Astrocyte of the cerebellum (primary cell): ENCODE measurements at regions not wholly inside any gene's neighbourhood (a gene's known extent, or its start where the extent isn't known, plus 50 kb on each side); places are given as distances from the start of the nearest gene placed in this dataset.
"Not testable (repeated sequence)": the region's sequence is repeated elsewhere in the genome, so short reads cannot be mapped to it uniquely, and the experiment has no call there.

Experiments
- DNase-seq: peaks from one replicate; pipeline ENCODE4 v3.0.0-alpha.2; 2011; ENCODE audit warnings: low read depth
- H3K4me3 ChIP-seq: 2 replicates; pipeline ENCODE4 v1.5.1; 2011; ENCODE audit warnings: mild to moderate bottlenecking, low read depth, low read length, moderate library complexity
- CTCF ChIP-seq: IDR thresholded peaks from 2 replicates; pipeline ENCODE4 v1.5.1; 2012; ENCODE audit warnings: low read length, low read depth, moderate library complexity, mild to moderate bottlenecking; ENCODE audit errors: missing control alignments
- in situ Hi-C: cut with HindIII; loops from 2 replicates; pipeline ENCODE4 v1.10.0; 2017; ENCODE audit warnings: low sequenced_read_pairs

- no peak overlapping the region for H3K4me3 ChIP-seq
- DNase-seq: no peak
- TF ChIP-seq CTCF: no peak
- in situ Hi-C loops: no loop called here
Measured at GRCh38 chr7:131943646-131944045, 387.2 kb upstream of the PODXL start.

- no peak for DNase-seq
- no peak overlapping the region for H3K4me3 ChIP-seq
- TF ChIP-seq CTCF: no peak
- in situ Hi-C loops: no loop called here
Measured at GRCh38 chr7:131943211-131943610, 386.8 kb upstream of the PODXL start.

GRCh38 chr7:131942287-131943150, 386.1 kb upstream of the PODXL start:
- no peak for DNase-seq
- in situ Hi-C loops: no loop called here
- H3K4me3 ChIP-seq: no peak overlapping the region
- no peak for TF ChIP-seq CTCF

GRCh38 chr7:131941291-131941690, 384.9 kb upstream of the PODXL start:
- no peak for DNase-seq
- TF ChIP-seq CTCF: no peak
- in situ Hi-C loops: no loop called here
- no peak overlapping the region for H3K4me3 ChIP-seq

- H3K4me3 ChIP-seq: no peak overlapping the region
- in situ Hi-C loops: no loop called here
- no peak for DNase-seq
- TF ChIP-seq CTCF: no peak
Measured at GRCh38 chr7:131940621-131941165, 384.3 kb upstream of the PODXL start.

- in situ Hi-C loops: not testable (repeated sequence)
Measured at GRCh38 chr7:131938788-131939187, 382.4 kb upstream of the PODXL start.

GRCh38 chr7:131937868-131938267, 381.4 kb upstream of the PODXL start:
- no peak for DNase-seq
- H3K4me3 ChIP-seq: no peak overlapping the region
- TF ChIP-seq CTCF: no peak
- in situ Hi-C loops: no loop called here

More at GRCh38 chr7:131938788-131939187, 382.4 kb upstream of the PODXL start:
- not testable (repeated sequence) for DNase-seq, H3K4me3 ChIP-seq
